ENCODE measurements at regions not wholly inside any gene's neighbourhood (a gene's known extent, or its start where the extent isn't known, plus 50 kb on each side); places are given as distances from the start of the nearest gene placed in this dataset.

DNA sequence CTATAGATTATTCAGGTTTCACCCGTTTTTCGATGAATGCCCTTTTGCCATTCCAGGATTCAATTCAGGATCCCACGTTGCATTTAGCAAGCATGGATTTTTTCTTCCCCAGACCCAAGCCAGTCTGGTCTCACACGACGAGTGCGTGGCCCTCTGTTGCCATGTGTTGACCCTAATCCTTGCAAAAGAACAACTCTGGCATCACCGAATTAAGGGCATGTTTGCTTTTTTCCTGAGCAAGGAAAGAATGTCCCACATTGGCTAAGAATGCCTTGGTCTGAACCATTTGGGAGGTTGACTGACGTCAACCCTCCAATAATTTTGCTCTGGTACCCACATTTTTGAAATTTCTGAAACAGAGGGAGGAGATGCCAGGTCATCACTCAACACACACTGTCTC lies 153.0 kb upstream of the WNT4 start:
- FAIRE-seq (no peak), DNase-seq (ENCODE audit: low read depth in 1 of 2, low spot score in 2 of 2) (peak in 1 of 2 experiments; percentile 8)
- H3K9ac ChIP-seq (replicated peaks in 1 of 4; ENCODE audit: extremely low read depth in 1 of 4, low read depth in 3 of 4, low read length in 3 of 4), result no peak overlapping the region
- H4K5ac ChIP-seq (ENCODE audit: insufficient read length, low read depth, low read length), result no peak overlapping the region
- no peak overlapping the region for H2BK5ac ChIP-seq (ENCODE audit: low read depth, low read length)
- H4K91ac ChIP-seq (replicated peaks; ENCODE audit: insufficient read length, low read length), result no peak overlapping the region
- no peaks in the 10 kb centered on the region for H3K23me2 ChIP-seq (ENCODE audit: low read depth, low read length)
- no peak overlapping the region for H2AK5ac ChIP-seq (ENCODE audit: low read depth, low read length)
- ChIA-PET CTCF (ENCODE audit: partially characterized antibody) (interaction anchor here (1.1 kb wide), 1 partner anchor 10 kb away, joined by 3 read pairs; no protein-coding TSS in a partner anchor), POLR2A (ENCODE audit: partially characterized antibody) (interaction anchor here (0.8 kb wide), 1 partner anchor 229 kb away, joined by 3 read pairs; no protein-coding TSS in a partner anchor)
- H3K18ac ChIP-seq (ENCODE audit: extremely low read depth, low read length), result no peak overlapping the region
- H2AFZ ChIP-seq (ENCODE audit: low read length), result no peak overlapping the region
- H3K27ac ChIP-seq (ENCODE audit: low read depth, low read length), result no peak overlapping the region
- no peak overlapping the region for H2BK12ac ChIP-seq (ENCODE audit: low read depth, low read length)
- H2BK15ac ChIP-seq (ENCODE audit: low read length), result no peak overlapping the region
- H3K4me3 ChIP-seq (ENCODE audit: extremely low read depth in 1 of 4, insufficient read depth in 2 of 4, low read depth in 3 of 4, low read length in 4 of 4), result no peak overlapping the region
- H3K9me3 ChIP-seq (ENCODE audit: insufficient read depth in 2 of 2, low read depth in 1 of 2, low read length in 1 of 2), result 0 out of 4 replicates have a peak, but pooled peaks cover 0 to 7% of the 10 kb centered on the region in 2 experiments
- no peak overlapping the region for H3K56ac ChIP-seq (replicated peaks; ENCODE audit: insufficient read length, low read depth, low read length)
- H2BK120ac ChIP-seq (replicated peaks; ENCODE audit: low read depth, low read length), result no peak overlapping the region
- no peak overlapping the region for H2BK20ac ChIP-seq (ENCODE audit: low read length)
- no peaks in the 10 kb centered on the region for H3K36me3 ChIP-seq (ENCODE audit: control insufficient read depth in 2 of 4, insufficient read depth in 4 of 4, low read length in 3 of 4)
- no peak overlapping the region for H3K4ac ChIP-seq (replicated peaks; ENCODE audit: insufficient read length, low read depth, low read length)
- H3K23ac ChIP-seq (ENCODE audit: insufficient read length), result no peak overlapping the region
- no peaks in the 10 kb centered on the region for H3K27me3 ChIP-seq (replicated peaks in 1 of 4; ENCODE audit: control insufficient read depth in 3 of 4, extremely low read depth in 1 of 4, insufficient read depth in 3 of 4, low read length in 3 of 4)
- no peak overlapping the region for H4K8ac ChIP-seq (ENCODE audit: extremely low read depth, insufficient read depth, low read length)
- H3K79me1 ChIP-seq (ENCODE audit: low read depth, low read length), result no peaks in the 10 kb centered on the region
- no peaks in the 10 kb centered on the region for H3K79me2 ChIP-seq (ENCODE audit: control insufficient read depth in 1 of 2, insufficient read depth in 2 of 2, low read length in 2 of 2)
- no peak overlapping the region for H3K14ac ChIP-seq (ENCODE audit: insufficient read length)
- H3K4me1 ChIP-seq (replicated peaks in 1 of 4; ENCODE audit: control insufficient read depth in 3 of 4, insufficient read depth in 4 of 4, low read length in 3 of 4), result no peaks in the 10 kb centered on the region; a peak in 1 of 7 replicates
- no peak overlapping the region for H3K4me2 ChIP-seq (ENCODE audit: insufficient read depth in 1 of 2, low read depth in 2 of 2, low read length in 2 of 2)
- WGBS, 2 experiments (ENCODE audit: extremely low coverage in 1 of 2, insufficient coverage in 1 of 2, insufficient read length in 1 of 2, insufficient replicate concordance in 2 of 2, low coverage in 1 of 2, low lambda C conversion rate in 2 of 2, missing lambda C conversion rate in 1 of 2), result 80% methylated on average over 8 of the region's 8 CpGs; no CpG with 5 or more reads in 1 of the 2 experiments
- H4K20me1 ChIP-seq (replicated peaks in 1 of 2; ENCODE audit: control insufficient read depth in 1 of 2, insufficient read depth in 2 of 2, low read length in 2 of 2), result no peaks in the 10 kb centered on the region
- TF ChIP-seq, protein P1, sequence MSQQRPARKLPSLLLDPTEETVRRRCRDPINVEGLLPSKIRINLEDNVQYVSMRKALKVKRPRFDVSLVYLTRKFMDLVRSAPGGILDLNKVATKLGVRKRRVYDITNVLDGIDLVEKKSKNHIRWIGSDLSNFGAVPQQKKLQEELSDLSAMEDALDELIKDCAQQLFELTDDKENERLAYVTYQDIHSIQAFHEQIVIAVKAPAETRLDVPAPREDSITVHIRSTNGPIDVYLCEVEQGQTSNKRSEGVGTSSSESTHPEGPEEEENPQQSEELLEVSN (IDR thresholded peaks at IDR 0.05), result no peak
- TF ChIP-seq SP1 (IDR thresholded peaks at IDR 0.05; ENCODE audit: low read depth, low read length) (no peak), KDM5A (IDR thresholded peaks at IDR 0.05; ENCODE audit: low read length) (no peak), MAFK (IDR thresholded peaks at IDR 0.05; ENCODE audit: low read depth, low read length) (no peak), POLR2AphosphoS5 (IDR thresholded peaks at IDR 0.05; ENCODE audit: low read depth, low read length) (no peak), BRCA1 (IDR thresholded peaks at IDR 0.05; ENCODE audit: low read depth, low read length) (no peak), TBP (IDR thresholded peaks at IDR 0.05; ENCODE audit: low read depth, low read length) (no peak), GABPA (IDR thresholded peaks at IDR 0.05; ENCODE audit: borderline replicate concordance, insufficient read depth, low read length) (no peak), SIX5 (IDR thresholded peaks at IDR 0.05; ENCODE audit: low read depth, low read length) (no peak), HDAC2 (IDR thresholded peaks at IDR 0.05; ENCODE audit: borderline replicate concordance in 1 of 2, low read depth in 2 of 2, low read length in 2 of 2) (no peak)
- TF ChIP-seq, protein P2, sequence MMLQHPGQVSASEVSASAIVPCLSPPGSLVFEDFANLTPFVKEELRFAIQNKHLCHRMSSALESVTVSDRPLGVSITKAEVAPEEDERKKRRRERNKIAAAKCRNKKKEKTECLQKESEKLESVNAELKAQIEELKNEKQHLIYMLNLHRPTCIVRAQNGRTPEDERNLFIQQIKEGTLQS (IDR thresholded peaks at IDR 0.05; ENCODE audit: insufficient read depth, low read depth, low read length), result no peak

Measured in H1 (cell line).